ENCODE measurements at regions not wholly inside any gene's neighbourhood (a gene's known extent, or its start where the extent isn't known, plus 50 kb on each side); places are given as distances from the start of the nearest gene placed in this dataset.

DNA sequence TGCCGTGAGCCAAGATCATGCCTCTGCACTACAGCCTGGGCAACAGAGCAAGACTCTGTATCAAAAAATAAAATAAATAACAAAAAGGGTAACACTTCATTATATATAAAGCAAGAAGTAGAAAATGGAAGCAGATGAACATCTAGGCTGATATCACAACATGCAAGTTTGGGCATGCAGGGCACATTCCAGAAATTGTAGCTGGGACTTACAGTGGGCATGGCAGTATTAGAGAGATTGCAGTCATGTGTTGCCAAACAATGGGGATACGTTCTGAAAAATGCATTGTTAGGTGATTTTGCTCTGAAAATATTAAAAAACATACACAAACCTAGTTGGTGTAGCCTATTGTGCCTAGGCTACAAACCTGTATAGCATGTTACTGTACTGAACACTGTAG, 441.0 kb upstream of the PRMT6 start:
- ChIA-PET CTCF (no interaction called here), POLR2A (no interaction called here)
- TF ChIP-seq, protein P1, sequence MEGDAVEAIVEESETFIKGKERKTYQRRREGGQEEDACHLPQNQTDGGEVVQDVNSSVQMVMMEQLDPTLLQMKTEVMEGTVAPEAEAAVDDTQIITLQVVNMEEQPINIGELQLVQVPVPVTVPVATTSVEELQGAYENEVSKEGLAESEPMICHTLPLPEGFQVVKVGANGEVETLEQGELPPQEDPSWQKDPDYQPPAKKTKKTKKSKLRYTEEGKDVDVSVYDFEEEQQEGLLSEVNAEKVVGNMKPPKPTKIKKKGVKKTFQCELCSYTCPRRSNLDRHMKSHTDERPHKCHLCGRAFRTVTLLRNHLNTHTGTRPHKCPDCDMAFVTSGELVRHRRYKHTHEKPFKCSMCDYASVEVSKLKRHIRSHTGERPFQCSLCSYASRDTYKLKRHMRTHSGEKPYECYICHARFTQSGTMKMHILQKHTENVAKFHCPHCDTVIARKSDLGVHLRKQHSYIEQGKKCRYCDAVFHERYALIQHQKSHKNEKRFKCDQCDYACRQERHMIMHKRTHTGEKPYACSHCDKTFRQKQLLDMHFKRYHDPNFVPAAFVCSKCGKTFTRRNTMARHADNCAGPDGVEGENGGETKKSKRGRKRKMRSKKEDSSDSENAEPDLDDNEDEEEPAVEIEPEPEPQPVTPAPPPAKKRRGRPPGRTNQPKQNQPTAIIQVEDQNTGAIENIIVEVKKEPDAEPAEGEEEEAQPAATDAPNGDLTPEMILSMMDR (IDR thresholded peaks at IDR 0.05): no peak
- TF ChIP-seq SIN3A (IDR thresholded peaks at IDR 0.05; ENCODE audit: borderline replicate concordance, insufficient read depth, low read depth, low read length): no peak
- TF ChIP-seq, protein P2, sequence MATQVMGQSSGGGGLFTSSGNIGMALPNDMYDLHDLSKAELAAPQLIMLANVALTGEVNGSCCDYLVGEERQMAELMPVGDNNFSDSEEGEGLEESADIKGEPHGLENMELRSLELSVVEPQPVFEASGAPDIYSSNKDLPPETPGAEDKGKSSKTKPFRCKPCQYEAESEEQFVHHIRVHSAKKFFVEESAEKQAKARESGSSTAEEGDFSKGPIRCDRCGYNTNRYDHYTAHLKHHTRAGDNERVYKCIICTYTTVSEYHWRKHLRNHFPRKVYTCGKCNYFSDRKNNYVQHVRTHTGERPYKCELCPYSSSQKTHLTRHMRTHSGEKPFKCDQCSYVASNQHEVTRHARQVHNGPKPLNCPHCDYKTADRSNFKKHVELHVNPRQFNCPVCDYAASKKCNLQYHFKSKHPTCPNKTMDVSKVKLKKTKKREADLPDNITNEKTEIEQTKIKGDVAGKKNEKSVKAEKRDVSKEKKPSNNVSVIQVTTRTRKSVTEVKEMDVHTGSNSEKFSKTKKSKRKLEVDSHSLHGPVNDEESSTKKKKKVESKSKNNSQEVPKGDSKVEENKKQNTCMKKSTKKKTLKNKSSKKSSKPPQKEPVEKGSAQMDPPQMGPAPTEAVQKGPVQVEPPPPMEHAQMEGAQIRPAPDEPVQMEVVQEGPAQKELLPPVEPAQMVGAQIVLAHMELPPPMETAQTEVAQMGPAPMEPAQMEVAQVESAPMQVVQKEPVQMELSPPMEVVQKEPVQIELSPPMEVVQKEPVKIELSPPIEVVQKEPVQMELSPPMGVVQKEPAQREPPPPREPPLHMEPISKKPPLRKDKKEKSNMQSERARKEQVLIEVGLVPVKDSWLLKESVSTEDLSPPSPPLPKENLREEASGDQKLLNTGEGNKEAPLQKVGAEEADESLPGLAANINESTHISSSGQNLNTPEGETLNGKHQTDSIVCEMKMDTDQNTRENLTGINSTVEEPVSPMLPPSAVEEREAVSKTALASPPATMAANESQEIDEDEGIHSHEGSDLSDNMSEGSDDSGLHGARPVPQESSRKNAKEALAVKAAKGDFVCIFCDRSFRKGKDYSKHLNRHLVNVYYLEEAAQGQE (IDR thresholded peaks at IDR 0.05; ENCODE audit: insufficient read depth in 1 of 2, low read depth in 2 of 2, low read length in 1 of 2): no peak
- no peak for TF ChIP-seq TCF7L2 (IDR thresholded peaks at IDR 0.05; ENCODE audit: low read depth, low read length)
- no peak for TF ChIP-seq POLR2AphosphoS5 (IDR thresholded peaks at IDR 0.05; ENCODE audit: low read depth, low read length)
- DNase-seq (ENCODE audit: low read depth, low spot score) (no peak), ATAC-seq (no peak)
- Histone ChIP-seq H3K9me3 (ENCODE audit: control insufficient read depth, insufficient read depth, low read depth, low read length) (no peaks in the 10 kb centered on the region), H3K27me3 (ENCODE audit: control insufficient read depth, insufficient read depth, low read length) (no peaks in the 10 kb centered on the region), H3K36me3 (ENCODE audit: control insufficient read depth, insufficient read depth, low read length) (no peaks in the 10 kb centered on the region), H3K4me1 (ENCODE audit: control insufficient read depth, insufficient read depth, low read length) (no peaks in the 10 kb centered on the region), H3K27ac (ENCODE audit: low read length) (no peak overlapping the region), H3K4me3 (ENCODE audit: low read depth in 2 of 2, low read length in 2 of 2) (no peak overlapping the region)
- BruUV-seq (replicated peaks): no TSS peak
- in situ Hi-C loops (cut with HindIII; ENCODE audit: low pct_unique_long_range_greater_than_20kb, low sequenced_read_pairs) (no loop called here), intact Hi-C loops (cut with micrococcal nuclease; ENCODE audit: unreplicated experiment) (no loop called here)

DNA sequence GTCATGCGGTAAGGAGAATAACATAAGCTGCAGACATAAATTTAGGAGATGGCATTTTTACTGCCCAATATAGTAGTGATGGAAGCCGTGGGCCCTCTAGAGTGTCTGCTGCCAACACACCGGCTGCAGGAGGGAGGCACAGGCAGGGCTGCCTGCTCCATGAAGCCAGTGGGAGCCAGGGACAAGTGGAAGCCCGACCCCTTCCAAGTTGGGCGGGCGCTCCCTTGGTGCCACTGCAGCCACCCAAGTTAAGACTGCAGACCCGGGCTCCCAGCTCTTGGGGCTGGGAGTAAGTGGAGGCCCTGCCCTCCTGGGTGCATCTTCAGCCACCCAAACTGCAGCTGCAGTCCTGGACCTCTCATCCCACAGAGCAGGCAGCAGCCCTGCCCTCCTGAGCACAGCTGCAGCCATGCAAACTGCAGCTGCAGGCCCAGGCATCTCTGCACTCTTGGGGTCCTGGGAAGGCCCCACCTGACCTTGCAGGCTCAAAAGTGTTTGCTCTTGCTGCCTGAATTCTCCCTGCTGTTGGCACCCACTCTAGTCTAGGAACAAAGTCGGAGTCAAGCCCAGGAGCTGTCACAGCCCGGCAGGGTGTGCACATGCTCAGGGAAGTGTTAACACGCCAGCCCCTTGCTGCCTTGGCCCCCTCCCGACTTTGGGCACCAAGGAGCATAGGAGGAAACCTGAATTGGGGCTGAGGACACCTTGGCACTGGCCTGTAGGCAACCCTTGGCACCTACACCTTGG, 437.2 kb upstream of the PRMT6 start:
- CTCF ChIA-PET: no interaction called here
- in situ Hi-C loops (cut with HindIII; ENCODE audit: low pct_unique_long_range_greater_than_20kb, low sequenced_read_pairs): no loop called here
- intact Hi-C loops (cut with micrococcal nuclease; ENCODE audit: unreplicated experiment): no loop called here
- Histone ChIP-seq H3K4me1 (ENCODE audit: control insufficient read depth, insufficient read depth, low read length) (no peaks in the 10 kb centered on the region), H3K9me3 (ENCODE audit: control insufficient read depth, insufficient read depth, low read depth, low read length) (no peaks in the 10 kb centered on the region), H3K27me3 (ENCODE audit: control insufficient read depth, insufficient read depth, low read length) (no peaks in the 10 kb centered on the region), H3K27ac (ENCODE audit: low read length) (no peak overlapping the region), H3K36me3 (ENCODE audit: control insufficient read depth, insufficient read depth, low read length) (no peaks in the 10 kb centered on the region), H3K4me3 (ENCODE audit: low read depth in 2 of 2, low read length in 2 of 2) (no peak overlapping the region)
- no TSS peak for BruUV-seq (replicated peaks)
- POLR2A ChIA-PET: no interaction called here
- no peak for ATAC-seq
- no peak for DNase-seq (ENCODE audit: low read depth, low spot score)
- TF ChIP-seq SIN3A (IDR thresholded peaks at IDR 0.05; ENCODE audit: borderline replicate concordance, insufficient read depth, low read depth, low read length) (no peak), POLR2AphosphoS5 (IDR thresholded peaks at IDR 0.05; ENCODE audit: low read depth, low read length) (no peak), TCF7L2 (IDR thresholded peaks at IDR 0.05; ENCODE audit: low read depth, low read length) (no peak)
- TF ChIP-seq, protein P2 (IDR thresholded peaks at IDR 0.05; ENCODE audit: insufficient read depth in 1 of 2, low read depth in 2 of 2, low read length in 1 of 2): no peak
- TF ChIP-seq, protein P1 (IDR thresholded peaks at IDR 0.05): no peak

Data from Panc1 (cell line).